Tongue (tissue), 1 donor: ENCODE measurements at regions not wholly inside any gene's neighbourhood (a gene's known extent, or its start where the extent isn't known, plus 50 kb on each side); places are given as distances from the start of the nearest gene placed in this dataset. TPM values are rescaled to one million over a fixed set of nuclear protein-coding genes. Genes with fewer than 3 reads are reported as not detected.

Experiments
- small RNA-seq: library from RNA; depleted of rRNA; stranded (forward); fragments of <200 nt; gene quantifications from one replicate; pipeline ENCODE3, GENCODE V24; 2014; ENCODE audit warnings: low replicate concordance

Small RNA genes in the stretch of these regions (small RNA-seq; reads per million reads assigned to genes)
- not detected for gene RNU6-873P
- not detected for gene RNU6ATAC6P
